PC-3 (cell line): ENCODE measurements at regions not wholly inside any gene's neighbourhood (a gene's known extent, or its start where the extent isn't known, plus 50 kb on each side); places are given as distances from the start of the nearest gene placed in this dataset.

Experiments used
- EZH2 ChIP-seq: fragments of 300-600 bp; sonication (generic); IDR thresholded peaks from one replicate; pipeline ENCODE4 v1.6.1; 2017; ENCODE audit warnings: antibody characterized with exemption, mild to moderate bottlenecking, low read length; ENCODE audit not compliant: unreplicated experiment
- EZH2phosphoT487 ChIP-seq: fragments of 300-600 bp; sonication (generic); IDR thresholded peaks from 2 replicates; pipeline ENCODE4 v1.6.1; 2018; ENCODE audit warnings: mild to moderate bottlenecking, antibody characterized with exemption, low read length, borderline replicate concordance
- TF ChIP-seq, protein P1 (sequence below): fragments of 300-600 bp; sonication (generic); conservative IDR thresholded peaks from 2 replicates; pipeline ENCODE4 v1.5.1; 2017; ENCODE audit warnings: antibody characterized with exemption, low read depth, mild to moderate bottlenecking, low read length

- TF ChIP-seq, protein P1, sequence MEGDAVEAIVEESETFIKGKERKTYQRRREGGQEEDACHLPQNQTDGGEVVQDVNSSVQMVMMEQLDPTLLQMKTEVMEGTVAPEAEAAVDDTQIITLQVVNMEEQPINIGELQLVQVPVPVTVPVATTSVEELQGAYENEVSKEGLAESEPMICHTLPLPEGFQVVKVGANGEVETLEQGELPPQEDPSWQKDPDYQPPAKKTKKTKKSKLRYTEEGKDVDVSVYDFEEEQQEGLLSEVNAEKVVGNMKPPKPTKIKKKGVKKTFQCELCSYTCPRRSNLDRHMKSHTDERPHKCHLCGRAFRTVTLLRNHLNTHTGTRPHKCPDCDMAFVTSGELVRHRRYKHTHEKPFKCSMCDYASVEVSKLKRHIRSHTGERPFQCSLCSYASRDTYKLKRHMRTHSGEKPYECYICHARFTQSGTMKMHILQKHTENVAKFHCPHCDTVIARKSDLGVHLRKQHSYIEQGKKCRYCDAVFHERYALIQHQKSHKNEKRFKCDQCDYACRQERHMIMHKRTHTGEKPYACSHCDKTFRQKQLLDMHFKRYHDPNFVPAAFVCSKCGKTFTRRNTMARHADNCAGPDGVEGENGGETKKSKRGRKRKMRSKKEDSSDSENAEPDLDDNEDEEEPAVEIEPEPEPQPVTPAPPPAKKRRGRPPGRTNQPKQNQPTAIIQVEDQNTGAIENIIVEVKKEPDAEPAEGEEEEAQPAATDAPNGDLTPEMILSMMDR = no peak
- TF ChIP-seq EZH2 (no peak), EZH2phosphoT487 (no peak)
Observed at GRCh38 chr4:74539044-74539790, 94.3 kb downstream of the AREG start.
